ENCODE measurements at regions not wholly inside any gene's neighbourhood (a gene's known extent, or its start where the extent isn't known, plus 50 kb on each side); places are given as distances from the start of the nearest gene placed in this dataset.

GRCh38 chr10:4586776-4587175, 239.2 kb upstream of the AKR1E2 start:
- H3K27me3 ChIP-seq (ENCODE audit: insufficient read depth, poor library complexity, severe bottlenecking) = no peaks in the 10 kb centered on the region
- H3K27ac ChIP-seq (replicated peaks) = no peak overlapping the region
- H3K4me3 ChIP-seq (replicated peaks; ENCODE audit: insufficient read depth, low read length) = no peak overlapping the region
- no peak for TF ChIP-seq POLR2AphosphoS5 (IDR thresholded peaks at IDR 0.05; ENCODE audit: low read depth)
- no peak for TF ChIP-seq REST (IDR thresholded peaks at IDR 0.05; ENCODE audit: insufficient replicate concordance, low read depth)
- no peak for TF ChIP-seq CTCF (IDR thresholded peaks at IDR 0.05; ENCODE audit: insufficient read depth, low read length)
- TF ChIP-seq SPI1 (IDR thresholded peaks at IDR 0.05; ENCODE audit: borderline replicate concordance, low read depth) = no peak
- no peak for TF ChIP-seq GABPA (IDR thresholded peaks at IDR 0.05; ENCODE audit: low read depth)
- DNase-seq (ENCODE audit: low read depth in 1 of 2, low spot score in 1 of 2) = no peak

- no peak for DNase-seq (ENCODE audit: low read depth in 1 of 2, low spot score in 1 of 2)
- H3K27me3 ChIP-seq (ENCODE audit: insufficient read depth, poor library complexity, severe bottlenecking) = no peaks in the 10 kb centered on the region
- H3K4me3 ChIP-seq (replicated peaks; ENCODE audit: insufficient read depth, low read length) = no peak overlapping the region
- no peak for TF ChIP-seq REST (IDR thresholded peaks at IDR 0.05; ENCODE audit: insufficient replicate concordance, low read depth)
- TF ChIP-seq GABPA (IDR thresholded peaks at IDR 0.05; ENCODE audit: low read depth) = no peak
- no peak for TF ChIP-seq SPI1 (IDR thresholded peaks at IDR 0.05; ENCODE audit: borderline replicate concordance, low read depth)
- no peak for TF ChIP-seq POLR2AphosphoS5 (IDR thresholded peaks at IDR 0.05; ENCODE audit: low read depth)
- H3K27ac ChIP-seq (replicated peaks) = no peak overlapping the region
Observed at GRCh38 chr10:4581929-4582328, 244.1 kb upstream of the AKR1E2 start.

- H3K27me3 ChIP-seq (ENCODE audit: insufficient read depth, poor library complexity, severe bottlenecking) = no peaks in the 10 kb centered on the region
- TF ChIP-seq SPI1 (IDR thresholded peaks at IDR 0.05; ENCODE audit: borderline replicate concordance, low read depth) (no peak), CTCF (IDR thresholded peaks at IDR 0.05; ENCODE audit: insufficient read depth, low read length) (no peak), POLR2AphosphoS5 (IDR thresholded peaks at IDR 0.05; ENCODE audit: low read depth) (no peak), GABPA (IDR thresholded peaks at IDR 0.05; ENCODE audit: low read depth) (no peak), REST (IDR thresholded peaks at IDR 0.05; ENCODE audit: insufficient replicate concordance, low read depth) (no peak)
- no peak for DNase-seq (ENCODE audit: low read depth in 1 of 2, low spot score in 1 of 2)
- no peak overlapping the region for H3K4me3 ChIP-seq (replicated peaks; ENCODE audit: insufficient read depth, low read length)
- H3K27ac ChIP-seq (replicated peaks) = no peak overlapping the region
Observed at GRCh38 chr10:4579844-4580243, 246.2 kb upstream of the AKR1E2 start.
